GM21576 (cell line): ENCODE measurements at regions not wholly inside any gene's neighbourhood (a gene's known extent, or its start where the extent isn't known, plus 50 kb on each side); places are given as distances from the start of the nearest gene placed in this dataset.
"Not testable (repeated sequence)": the region's sequence is repeated elsewhere in the genome, so short reads cannot be mapped to it uniquely, and the experiment has no call there.

Source experiments
- ATAC-seq: cut with Tn5 transposase; IDR thresholded peaks from one replicate; pipeline ENCODE4 v1.9.1; 2021; ENCODE audit warnings: mild to moderate bottlenecking, moderate library complexity; ENCODE audit not compliant: unreplicated experiment

DNA sequence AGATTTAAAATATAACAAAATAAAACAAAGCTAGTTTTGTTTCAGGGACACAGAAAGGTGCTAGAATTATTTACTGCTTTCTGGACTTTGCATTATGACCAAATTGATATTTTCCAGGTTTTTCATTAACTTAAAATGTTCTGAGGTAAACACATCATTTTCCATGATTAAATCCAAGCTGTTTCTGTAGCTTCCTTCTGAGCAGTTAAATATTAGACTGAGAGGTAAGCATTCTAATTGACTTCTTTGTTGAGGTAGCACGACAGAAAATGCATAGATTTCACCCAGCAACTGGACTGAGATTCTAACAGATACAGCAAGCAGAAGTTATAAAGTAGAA lies 98.3 kb downstream of the BMP4 start:
- ATAC-seq, result no peak

DNA sequence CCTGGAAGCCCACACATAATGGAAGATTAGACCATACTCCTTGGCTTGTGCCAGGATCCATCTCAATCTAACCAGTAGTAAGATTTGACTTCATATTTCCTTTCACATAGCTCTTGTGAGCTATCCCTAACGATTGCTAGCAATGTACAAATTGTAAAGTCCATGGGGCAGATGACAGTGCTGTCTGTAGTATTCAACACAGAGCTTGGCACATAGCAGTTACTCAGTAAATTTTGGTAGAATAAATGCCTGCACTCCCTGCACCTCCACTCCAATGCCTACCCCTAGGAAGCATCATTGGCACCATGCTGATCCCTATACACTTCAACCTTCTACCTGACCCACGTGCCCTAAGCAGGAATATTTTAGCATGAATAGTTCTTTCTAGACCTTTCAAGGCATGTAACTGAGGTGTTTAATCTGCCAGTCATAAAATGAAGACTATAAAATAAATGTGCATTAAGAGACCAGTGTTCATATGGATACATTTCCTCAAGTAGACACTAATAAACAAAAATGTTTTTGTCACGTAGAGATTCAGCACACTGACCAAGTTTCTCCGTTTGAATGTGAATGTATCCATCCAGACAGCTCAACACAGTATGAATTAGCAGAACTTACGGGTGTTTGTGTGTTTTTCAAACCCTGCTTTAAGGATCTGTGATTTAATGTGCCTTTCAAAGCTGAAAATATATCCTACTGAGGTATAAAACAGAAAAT lies 98.8 kb downstream of the BMP4 start:
- ATAC-seq, result no peak

DNA sequence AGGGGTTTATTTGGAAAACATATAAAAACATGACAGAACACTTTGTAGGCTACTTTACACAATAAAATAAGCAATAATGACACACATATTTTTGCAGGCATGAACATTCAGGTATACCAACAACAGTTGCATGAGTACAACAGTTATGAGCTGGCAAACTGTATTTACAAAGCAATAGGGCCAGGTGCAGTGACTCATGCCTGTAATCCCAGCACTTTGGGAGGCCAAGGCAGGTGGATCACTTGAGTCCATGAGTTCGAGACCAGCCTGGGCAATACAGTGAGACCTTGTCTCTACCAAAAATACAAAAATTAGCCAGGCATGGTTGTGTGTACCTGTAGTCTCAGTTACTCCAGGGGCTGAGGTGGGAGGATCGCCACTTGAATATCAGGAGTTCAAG lies 101.1 kb downstream of the BMP4 start:
- ATAC-seq, result no peak

DNA sequence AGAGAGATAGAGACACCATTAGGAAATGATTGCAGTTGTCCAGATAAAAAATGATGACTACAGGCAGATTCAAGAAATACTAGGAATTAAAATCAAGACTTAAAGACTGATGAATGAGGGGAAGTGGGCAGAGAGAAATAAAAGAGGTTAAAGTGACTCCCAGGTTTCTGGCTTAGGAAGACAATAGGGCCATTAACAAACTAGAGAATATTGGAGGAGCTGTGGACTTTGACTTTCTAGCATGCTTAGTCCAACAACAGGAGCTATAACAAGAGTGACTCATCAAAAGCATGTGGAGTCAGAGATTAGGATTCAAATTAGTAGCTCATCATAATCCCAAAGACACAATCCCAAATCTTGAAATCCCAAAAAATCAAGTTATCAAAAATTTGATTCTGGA lies 101.5 kb downstream of the BMP4 start:
- ATAC-seq, result no peak

DNA sequence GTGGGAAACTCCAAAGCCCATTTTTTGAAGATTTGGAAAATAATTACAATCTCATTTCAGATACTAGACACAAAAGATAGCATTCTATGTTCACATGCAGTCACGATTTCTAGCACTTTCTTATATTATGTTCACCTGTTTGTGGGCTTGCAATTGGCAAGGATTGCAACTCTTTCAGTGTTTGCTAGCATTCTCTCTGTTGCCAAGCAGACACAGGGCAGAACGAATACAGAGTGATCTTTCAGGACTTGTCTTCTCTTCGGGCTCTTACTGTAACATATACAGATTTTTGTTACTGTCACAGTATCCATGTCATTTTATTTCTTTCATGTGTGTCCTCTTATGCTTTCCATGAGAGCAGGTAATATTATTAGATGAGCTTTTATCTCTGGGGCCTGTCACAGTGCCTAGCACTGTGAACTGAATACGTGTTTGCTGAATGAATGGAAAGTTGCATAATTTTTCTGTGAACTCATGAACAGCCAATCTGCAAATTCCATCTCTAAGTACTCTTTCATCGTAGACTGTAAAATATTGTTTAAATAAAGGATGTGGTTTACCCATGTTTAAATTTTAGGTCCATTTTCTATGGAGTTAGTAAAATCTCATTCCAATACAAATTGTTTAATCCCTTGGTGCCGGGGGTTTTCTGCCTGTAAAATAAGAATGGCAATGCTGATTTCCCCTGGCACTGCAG lies 105.1 kb downstream of the BMP4 start:
- ATAC-seq, result no peak

DNA sequence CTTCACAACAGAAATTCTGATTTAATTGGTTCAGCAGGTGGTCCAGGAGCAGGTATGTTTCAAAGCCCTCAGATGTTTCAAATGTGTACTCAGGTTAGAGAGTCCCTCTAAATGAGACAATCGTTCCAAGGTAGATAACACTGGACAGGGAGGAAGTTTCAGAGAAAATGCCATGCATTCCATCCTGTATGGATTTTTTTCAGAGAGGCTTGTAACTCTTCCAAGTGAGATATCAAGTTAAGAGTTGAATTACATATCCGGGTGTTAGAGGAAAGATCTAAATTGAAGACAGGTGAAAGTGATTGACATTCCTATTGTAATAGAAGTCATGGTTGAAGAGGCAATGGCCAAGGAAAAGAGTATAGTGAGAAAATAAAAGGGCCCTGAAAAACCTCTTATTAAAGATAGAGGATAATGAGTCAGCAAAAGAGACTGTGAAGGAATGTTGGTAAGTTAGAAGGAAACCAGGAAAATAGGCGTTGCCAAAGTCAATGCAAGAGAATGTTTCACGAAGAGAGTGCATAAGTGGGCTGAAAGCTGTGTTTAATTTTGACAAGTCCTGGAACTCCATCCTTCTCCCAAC lies 105.8 kb downstream of the BMP4 start:
- no peak for ATAC-seq

DNA sequence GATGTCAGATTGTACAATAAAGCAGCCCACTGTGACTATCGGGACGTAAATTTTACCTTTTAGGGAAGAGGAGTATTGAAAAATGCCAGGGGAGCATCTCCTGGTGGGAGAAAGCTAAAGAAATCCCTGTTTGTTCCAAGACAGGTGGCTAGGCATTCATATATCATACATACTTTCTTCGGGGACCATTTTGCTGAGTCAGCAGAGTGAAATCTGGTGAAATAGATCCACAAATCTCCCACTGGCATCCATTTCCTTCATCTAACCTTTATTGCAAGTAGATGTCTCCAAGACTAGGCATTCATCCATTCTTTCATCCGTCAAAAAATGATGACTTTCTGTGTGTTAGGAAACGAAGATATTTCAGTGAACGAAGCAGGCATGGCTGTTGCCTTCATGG lies 107.1 kb downstream of the BMP4 start:
- no peak for ATAC-seq

DNA sequence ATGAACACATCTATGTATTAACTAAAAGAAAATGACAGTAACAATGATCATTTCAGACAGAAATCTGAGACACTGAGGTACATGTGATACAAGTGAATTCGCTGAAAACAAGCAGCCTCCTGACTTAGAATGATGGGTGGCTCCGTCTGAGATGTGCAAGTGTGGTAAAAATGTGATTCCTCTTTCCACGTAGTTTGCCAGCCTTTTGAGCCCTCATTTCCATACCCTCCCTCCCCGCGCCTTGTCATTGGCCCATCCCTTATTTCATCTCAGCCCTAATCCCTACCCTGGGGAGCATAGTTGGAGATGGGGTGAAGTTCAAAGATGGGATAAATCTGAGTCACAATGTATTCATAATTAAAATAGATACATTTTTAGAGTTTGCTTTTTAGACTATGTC lies 107.8 kb downstream of the BMP4 start:
- ATAC-seq, result no peak

DNA sequence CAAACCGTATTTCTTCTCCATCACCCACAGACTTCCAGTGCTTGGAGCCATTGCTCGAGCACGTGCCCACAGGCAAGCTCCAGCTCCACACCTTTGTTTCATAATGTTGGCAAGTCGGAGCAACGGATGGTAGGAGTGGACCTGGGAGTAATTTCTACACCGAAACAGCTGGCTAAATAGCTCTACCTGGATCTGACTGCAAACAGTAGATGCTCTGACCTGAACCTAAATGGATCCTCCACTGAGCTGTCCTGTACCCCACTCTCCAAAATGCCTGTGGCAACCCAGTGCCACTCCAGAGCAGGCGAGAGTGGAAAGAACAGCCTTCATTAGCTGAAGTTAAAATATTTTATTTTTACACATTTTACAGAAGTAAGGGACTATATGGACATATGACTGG lies 108.7 kb downstream of the BMP4 start:
- ATAC-seq, result no peak

DNA sequence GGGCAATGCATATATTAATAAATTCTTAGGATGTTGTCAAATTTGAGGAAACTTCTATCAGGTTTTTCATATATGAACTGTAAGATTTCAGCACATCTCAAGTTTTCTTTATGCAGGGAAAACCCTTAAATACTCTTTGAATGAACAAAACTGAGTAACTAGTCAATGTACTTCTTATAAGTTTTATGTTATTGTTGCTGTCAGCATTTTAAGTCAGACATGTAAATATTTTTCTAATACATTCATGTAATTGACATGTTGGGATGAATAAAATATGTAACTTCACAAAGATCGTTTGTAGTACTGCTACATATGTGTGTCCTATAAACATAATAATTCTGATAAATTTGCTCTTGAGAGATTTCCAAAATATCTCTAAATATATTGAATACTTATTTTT lies 109.6 kb downstream of the BMP4 start:
- no peak for ATAC-seq

DNA sequence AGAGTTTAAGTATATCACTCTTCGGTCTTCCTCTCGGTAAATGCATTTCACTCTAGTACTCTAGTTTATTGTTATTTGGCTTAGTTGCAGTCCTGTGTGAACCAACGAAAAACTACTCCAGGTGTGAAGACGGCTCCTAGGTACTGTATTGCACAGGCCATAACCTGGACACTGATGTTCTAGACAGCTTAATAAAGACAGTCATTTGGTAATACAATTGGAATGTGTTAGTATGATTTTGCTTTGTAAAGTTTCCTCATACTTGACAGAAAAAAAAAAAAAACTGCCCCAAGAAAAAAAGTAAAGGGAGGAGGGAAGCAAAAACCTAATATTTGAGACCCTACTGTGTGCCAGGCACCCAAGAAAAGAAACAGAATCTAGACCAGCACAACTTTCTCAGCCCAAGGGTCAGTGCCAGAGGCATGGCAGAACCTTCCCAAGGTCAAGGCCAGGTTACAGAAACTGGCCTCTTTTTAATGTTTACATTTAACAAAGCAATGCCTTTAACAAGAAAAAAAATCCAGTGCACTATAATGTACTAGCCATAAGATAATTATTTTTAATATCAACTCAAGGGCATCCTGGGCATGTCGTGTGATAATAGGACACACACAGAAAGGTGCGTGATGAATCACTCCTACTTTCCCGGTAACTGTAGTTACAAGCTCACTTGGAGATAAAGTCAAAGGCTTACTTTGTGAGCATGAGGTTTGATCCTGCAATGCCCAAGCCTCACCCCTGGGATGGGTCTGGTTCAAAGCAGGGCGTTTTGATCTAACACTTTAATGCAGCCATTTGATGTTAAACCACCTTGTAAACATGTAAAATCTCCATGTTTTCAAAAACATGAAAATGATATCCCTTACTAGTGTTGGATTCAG lies 110.6 kb downstream of the BMP4 start:
- ATAC-seq, result no peak

DNA sequence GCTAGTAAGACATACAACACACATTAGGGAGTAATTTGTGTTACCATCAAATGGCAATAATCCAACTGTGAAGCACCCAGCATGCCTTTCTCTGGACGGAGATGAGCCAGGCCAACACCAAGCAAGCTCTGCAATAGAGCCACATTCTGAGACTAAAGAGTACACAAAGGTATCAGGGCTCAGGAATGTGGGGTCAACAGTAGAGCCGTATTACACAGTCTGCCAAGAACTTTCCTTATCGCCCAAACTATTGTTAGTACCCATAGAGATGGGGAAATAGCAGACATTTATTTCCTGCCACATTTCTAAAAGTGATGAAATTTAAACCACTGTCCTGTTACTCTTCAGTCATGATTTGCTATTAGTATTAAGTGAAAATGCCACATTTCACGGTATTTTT lies 113.7 kb downstream of the BMP4 start:
- ATAC-seq, result no peak

DNA sequence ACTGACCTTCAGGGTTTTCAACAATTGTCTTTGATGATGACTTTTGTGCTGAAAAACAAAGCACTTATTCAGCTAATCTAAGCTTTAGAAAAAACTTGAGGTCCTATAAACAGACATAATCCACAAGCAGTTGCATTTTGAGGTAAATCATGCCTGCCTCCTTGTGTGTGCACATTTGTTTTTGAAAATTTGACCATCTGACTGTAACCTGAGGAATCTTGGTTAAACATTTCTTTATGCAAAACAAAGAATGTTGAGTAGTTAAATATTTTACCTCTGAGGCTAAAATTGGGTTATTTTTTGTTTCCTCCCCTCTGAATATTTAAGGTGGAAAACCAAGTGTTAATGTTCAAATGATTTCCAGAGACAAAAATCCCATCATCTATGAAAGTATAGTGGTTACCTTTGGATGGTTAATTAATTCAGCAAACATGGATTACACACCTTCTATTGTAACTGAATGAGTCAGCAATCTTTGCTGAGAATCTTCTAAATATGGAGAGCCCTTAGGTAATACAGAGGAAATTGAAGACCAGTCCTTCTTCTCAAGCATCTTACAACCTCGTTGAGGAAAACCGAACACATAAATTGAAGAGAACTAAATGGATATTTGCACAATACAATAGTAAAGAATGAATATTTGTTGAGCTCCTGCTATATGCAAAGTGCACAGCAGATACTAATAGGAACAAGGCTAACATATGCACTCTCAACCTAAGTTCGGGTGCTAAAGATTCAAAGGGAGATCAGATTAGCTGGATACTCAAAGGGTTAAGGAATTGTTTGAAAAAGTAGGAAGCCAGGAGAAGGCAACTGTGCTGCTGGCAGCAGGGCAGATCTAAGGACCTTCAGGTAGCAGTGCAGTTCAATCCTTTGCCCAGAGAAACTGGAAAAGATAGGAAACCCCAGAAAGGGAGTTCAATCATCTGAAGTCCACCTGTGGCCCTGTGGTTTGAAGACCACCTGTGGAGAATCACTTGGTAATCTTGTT lies 115.2 kb downstream of the BMP4 start:
- no peak for ATAC-seq

DNA sequence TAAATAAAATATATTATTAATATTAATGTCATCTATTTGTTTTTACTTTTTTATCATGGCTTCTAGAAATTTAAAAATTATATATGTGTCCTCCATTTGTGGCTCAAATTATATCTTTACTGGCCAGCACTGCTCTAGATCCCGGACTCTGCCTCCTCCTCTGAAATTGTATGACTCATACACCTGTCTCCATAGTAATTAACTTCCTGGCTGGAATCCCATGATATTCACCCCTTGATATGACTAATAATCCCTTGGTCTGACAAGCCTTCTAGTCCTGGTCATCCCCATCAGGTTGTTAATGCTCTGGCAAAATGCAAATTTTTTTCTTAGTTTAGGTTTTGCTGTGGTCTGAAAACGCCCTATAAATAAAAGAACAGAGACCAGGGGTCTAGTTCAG lies 116.2 kb downstream of the BMP4 start:
- no peak for ATAC-seq

DNA sequence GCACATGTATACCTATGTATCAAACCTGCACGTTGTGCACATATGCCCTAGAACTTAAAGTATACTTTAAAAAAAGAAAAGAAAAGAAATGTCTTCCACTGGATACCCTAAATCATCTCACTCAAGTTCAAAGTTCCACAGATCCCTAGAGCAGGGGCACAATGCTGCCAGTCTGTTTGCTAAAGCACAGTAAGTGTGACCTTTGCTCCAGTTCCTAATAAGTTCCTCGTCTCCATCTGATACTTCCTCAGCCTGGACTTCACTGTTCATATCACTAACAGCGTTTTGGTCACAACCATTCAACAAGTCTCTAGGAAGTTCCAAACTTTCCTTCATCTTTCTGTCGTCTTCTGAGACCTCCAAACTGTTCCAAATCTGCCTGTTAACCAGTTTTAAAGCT lies 118.3 kb downstream of the BMP4 start:
- ATAC-seq, result no peak

DNA sequence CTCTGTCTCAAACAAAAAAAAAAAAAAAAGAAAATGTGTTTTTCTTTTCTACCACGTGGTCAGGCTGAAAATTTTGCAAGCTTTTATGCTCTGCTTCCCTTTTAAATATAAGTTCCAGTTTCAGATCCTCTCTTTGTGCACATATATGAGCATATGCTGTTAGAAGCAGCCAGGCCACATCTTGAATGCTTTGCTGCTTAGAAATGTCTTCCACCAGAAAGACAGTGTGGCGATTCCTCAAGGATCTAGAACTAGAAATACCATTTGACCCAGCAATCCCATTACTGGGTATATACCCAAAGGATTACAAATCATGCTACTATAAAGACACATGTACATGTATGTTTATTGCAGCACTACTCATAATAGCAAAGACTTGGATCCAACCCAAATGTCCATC lies 119.0 kb downstream of the BMP4 start:
- ATAC-seq, result not testable (repeated sequence)

DNA sequence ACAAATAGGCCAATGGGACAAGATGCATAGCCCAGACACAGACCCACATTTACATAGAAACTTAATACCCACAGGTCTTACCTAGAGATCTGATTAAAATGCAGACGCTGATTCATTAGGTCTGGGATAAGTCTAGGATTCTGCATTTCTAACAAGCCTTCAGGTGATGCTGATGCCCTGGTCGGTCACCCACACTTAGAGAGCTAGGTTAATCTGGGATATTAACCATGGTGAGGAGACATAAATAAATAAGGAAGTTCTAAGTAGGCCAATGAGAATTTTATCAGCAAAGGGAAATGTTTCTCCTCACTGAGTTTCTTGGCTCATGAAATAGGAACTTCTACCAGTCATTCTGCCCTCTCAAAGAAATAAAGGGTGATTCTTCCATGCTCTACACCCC lies 120.1 kb downstream of the BMP4 start:
- no peak for ATAC-seq

DNA sequence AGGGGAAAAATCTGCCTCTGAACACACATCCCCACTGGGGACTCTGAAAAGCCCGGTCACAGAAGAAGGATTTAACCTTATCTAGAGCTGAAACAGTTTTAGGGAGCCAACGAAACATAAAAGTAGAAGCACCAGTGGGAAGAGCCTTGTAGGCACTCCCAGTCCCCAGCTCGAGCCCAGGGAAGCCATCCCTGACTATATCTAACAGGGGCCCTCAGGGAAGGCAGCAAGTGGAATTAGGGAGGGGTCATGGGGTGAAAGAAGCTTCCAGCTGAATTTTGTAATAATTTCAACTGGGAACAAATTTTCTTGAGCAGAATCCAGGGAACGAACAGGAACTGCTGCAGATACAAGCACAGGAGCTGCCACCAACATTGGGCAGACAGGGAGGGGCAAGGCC lies 127.8 kb downstream of the BMP4 start:
- ATAC-seq, result no peak

DNA sequence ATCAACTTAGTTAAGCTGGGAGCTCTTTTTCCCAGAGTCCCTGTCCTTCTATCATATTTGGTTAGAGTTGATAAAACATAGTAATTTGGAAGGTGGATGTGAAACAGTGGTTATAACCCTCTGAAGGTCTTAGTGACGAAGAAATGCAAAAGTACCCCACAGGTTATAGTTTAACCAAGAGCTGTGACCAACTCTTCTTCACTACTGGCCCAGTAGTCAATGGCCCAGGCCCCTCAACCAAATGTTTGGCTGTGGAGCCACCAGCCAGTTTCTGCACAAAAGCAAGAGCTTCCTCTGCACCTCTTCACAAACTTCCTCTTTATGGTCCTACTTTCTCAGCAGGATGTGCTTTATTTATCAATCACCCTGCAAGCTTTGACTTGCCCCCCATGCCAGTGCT lies 132.6 kb downstream of the BMP4 start:
- no peak for ATAC-seq

DNA sequence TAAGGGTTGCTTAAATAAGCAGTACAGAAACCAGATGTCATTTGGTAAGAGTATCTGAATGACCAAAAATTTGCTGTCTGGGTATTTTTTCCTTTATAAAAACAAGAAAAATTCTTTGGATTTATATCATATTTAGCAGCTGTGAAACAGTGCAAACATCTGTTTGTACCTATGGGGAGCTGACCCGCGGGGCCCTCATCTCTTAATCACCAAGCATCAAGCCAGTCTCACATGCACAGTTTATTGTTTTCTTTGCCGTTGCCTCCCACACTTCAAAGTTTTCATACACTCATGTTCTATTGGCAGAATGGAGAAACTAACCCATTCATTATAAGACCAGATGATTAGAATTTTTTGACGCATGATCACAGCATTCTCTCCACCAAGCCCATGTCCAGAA lies 142.2 kb downstream of the BMP4 start:
- no peak for ATAC-seq
